GM23248 (cell line): ENCODE measurements at regions not wholly inside any gene's neighbourhood (a gene's known extent, or its start where the extent isn't known, plus 50 kb on each side); places are given as distances from the start of the nearest gene placed in this dataset.
"Not testable (repeated sequence)": the region's sequence is repeated elsewhere in the genome, so short reads cannot be mapped to it uniquely, and the experiment has no call there.

Experiments
- DNase-seq: peaks from one replicate; pipeline ENCODE4 v3.0.0-alpha.2; 2015
- H2AFZ ChIP-seq: fragments of 200-600 bp; sonication (generic); 2 replicates; pipeline ENCODE4 v1.6.1; 2016; ENCODE audit warnings: antibody characterized with exemption
- H3F3A ChIP-seq: fragments of 200-600 bp; sonication (generic); 2 replicates; pipeline ENCODE4 v1.6.1; 2016; ENCODE audit warnings: mild to moderate bottlenecking, antibody characterized with exemption, mixed run types; ENCODE audit not compliant: insufficient read depth
- H3K27ac ChIP-seq: fragments of 200-600 bp; sonication (generic); 2 replicates; pipeline ENCODE4 v1.5.1; 2016; ENCODE audit warnings: mild to moderate bottlenecking
- H3K27me3 ChIP-seq: fragments of 200-600 bp; sonication (generic); replicated peaks from 2 replicates; pipeline ENCODE4 v1.6.1; 2016; ENCODE audit warnings: mild to moderate bottlenecking; ENCODE audit not compliant: insufficient read depth
- H3K36me3 ChIP-seq: fragments of 200-600 bp; sonication (generic); 2 replicates; pipeline ENCODE4 v1.6.1; 2016; ENCODE audit warnings: low read depth, mild to moderate bottlenecking
- H3K4me1 ChIP-seq: fragments of 200-600 bp; sonication (generic); 2 replicates; pipeline ENCODE4 v1.6.1; 2016; ENCODE audit warnings: mild to moderate bottlenecking; ENCODE audit not compliant: insufficient read depth
- H3K4me2 ChIP-seq: fragments of 200-600 bp; sonication (generic); one replicate; pipeline ENCODE4 v1.6.1; 2016; ENCODE audit warnings: mild to moderate bottlenecking; ENCODE audit not compliant: unreplicated experiment
- H3K4me3 ChIP-seq: fragments of 200-600 bp; sonication (generic); 2 replicates; pipeline ENCODE4 v1.5.1; 2016; ENCODE audit warnings: mild to moderate bottlenecking
- H3K79me2 ChIP-seq: fragments of 200-600 bp; sonication (generic); 2 replicates; pipeline ENCODE4 v1.6.1; 2016; ENCODE audit warnings: mild to moderate bottlenecking; ENCODE audit not compliant: insufficient read depth
- H3K9ac ChIP-seq: fragments of 200-600 bp; sonication (generic); 2 replicates; pipeline ENCODE4 v1.6.1; 2016; ENCODE audit warnings: mild to moderate bottlenecking
- H3K9me2 ChIP-seq: fragments of 200-600 bp; sonication (generic); 2 replicates; pipeline ENCODE4 v1.6.1; 2016; ENCODE audit warnings: mixed run types, mild to moderate bottlenecking, moderate library complexity; ENCODE audit not compliant: insufficient read depth
- H3K9me3 ChIP-seq: fragments of 200-600 bp; sonication (generic); one replicate; pipeline ENCODE4 v1.6.1; 2017; ENCODE audit warnings: low read depth
- H4K20me1 ChIP-seq: fragments of 200-600 bp; sonication (generic); 2 replicates; pipeline ENCODE4 v1.6.0; 2016; ENCODE audit not compliant: insufficient read depth
- EZH2 ChIP-seq: fragments of 200-600 bp; sonication (generic); IDR thresholded peaks from 2 replicates; pipeline ENCODE4 v1.6.1; 2018; ENCODE audit warnings: antibody characterized with exemption, mild to moderate bottlenecking; ENCODE audit not compliant: insufficient read depth, poor library complexity, severe bottlenecking
- EZH2phosphoT487 ChIP-seq: fragments of 200-600 bp; sonication (generic); IDR thresholded peaks from 2 replicates; pipeline ENCODE4 v1.6.1; 2018; ENCODE audit warnings: antibody characterized with exemption, moderate library complexity, mild to moderate bottlenecking, low read depth; ENCODE audit not compliant: insufficient read depth
- WGBS, 2 experiments: methylation state at CpG; one replicate each; pipeline ENCODE4 v1.1.6; 2015 to 2017; ENCODE audit warnings: low lambda C conversion rate in 2 of 2, low coverage in 1 of 2; ENCODE audit errors: missing lambda C conversion rate in 2 of 2; 5-methylcytosine and 5-hydroxymethylcytosine counted together
- in situ Hi-C: fragments of 300-500 bp; cut with MboI; formaldehyde crosslinking; loops from 2 replicates; pipeline ENCODE4 v1.15.0; 2020

- H2AFZ ChIP-seq: no peak overlapping the region
- no peaks in the 10 kb centered on the region for H3K36me3 ChIP-seq
- H3K27ac ChIP-seq: no peak overlapping the region
- DNase-seq: no peak
- H3K9me2 ChIP-seq: no peaks in the 10 kb centered on the region
- TF ChIP-seq EZH2: no peak
- TF ChIP-seq EZH2phosphoT487: no peak
- no peaks in the 10 kb centered on the region for H3K27me3 ChIP-seq
- no peaks in the 10 kb centered on the region for H3K79me2 ChIP-seq
- no peak overlapping the region for H3K4me2 ChIP-seq
- in situ Hi-C loops: no loop called here
- H3K4me1 ChIP-seq: no peaks in the 10 kb centered on the region
- H3K4me3 ChIP-seq: no peak overlapping the region
- no peak overlapping the region for H3K9ac ChIP-seq
- H4K20me1 ChIP-seq: no peaks in the 10 kb centered on the region
- no peaks in the 10 kb centered on the region for H3F3A ChIP-seq
- H3K9me3 ChIP-seq: peaks cover 3% of the 10 kb centered on the region
These were observed 91.5 kb upstream of the CMC1 start for GRCh38 chr3:28149960-28150359.

GRCh38 chr3:28150465-28151206, 90.8 kb upstream of the CMC1 start:
- Histone ChIP-seq H3K27me3 (no peaks in the 10 kb centered on the region), H4K20me1 (no peaks in the 10 kb centered on the region), H3K4me3 (no peak overlapping the region), H3K79me2 (no peaks in the 10 kb centered on the region), H3K36me3 (no peaks in the 10 kb centered on the region), H2AFZ (no peak overlapping the region), H3K4me1 (no peaks in the 10 kb centered on the region), H3K9me2 (no peaks in the 10 kb centered on the region), H3K4me2 (no peak overlapping the region), H3K27ac (no peak overlapping the region), H3K9ac (no peak overlapping the region), H3K9me3 (peaks cover 3% of the 10 kb centered on the region), H3F3A (no peaks in the 10 kb centered on the region)
- in situ Hi-C loops: no loop called here
- TF ChIP-seq EZH2phosphoT487: no peak
- no peak for TF ChIP-seq EZH2
- DNase-seq: no peak

- in situ Hi-C loops: no loop called here
- no peak for DNase-seq
- TF ChIP-seq EZH2 (no peak), EZH2phosphoT487 (no peak)
- H2AFZ ChIP-seq: no peak overlapping the region
- H4K20me1 ChIP-seq: no peaks in the 10 kb centered on the region
- no peaks in the 10 kb centered on the region for H3K27me3 ChIP-seq
- H3K79me2 ChIP-seq: no peaks in the 10 kb centered on the region
- H3K4me2 ChIP-seq: no peak overlapping the region
- H3K4me3 ChIP-seq: no peak overlapping the region
- H3K27ac ChIP-seq: no peak overlapping the region
- WGBS, 2 experiments: 7 to 10% methylated on average over 2 of the region's 2 CpGs
- H3K9ac ChIP-seq: no peak overlapping the region
- peaks cover 3% of the 10 kb centered on the region for H3K9me3 ChIP-seq
- H3K9me2 ChIP-seq: no peaks in the 10 kb centered on the region
- H3K36me3 ChIP-seq: no peaks in the 10 kb centered on the region
- H3K4me1 ChIP-seq: no peaks in the 10 kb centered on the region
- H3F3A ChIP-seq: no peaks in the 10 kb centered on the region
These were observed 90.2 kb upstream of the CMC1 start for GRCh38 chr3:28151207-28151550.

DNA sequence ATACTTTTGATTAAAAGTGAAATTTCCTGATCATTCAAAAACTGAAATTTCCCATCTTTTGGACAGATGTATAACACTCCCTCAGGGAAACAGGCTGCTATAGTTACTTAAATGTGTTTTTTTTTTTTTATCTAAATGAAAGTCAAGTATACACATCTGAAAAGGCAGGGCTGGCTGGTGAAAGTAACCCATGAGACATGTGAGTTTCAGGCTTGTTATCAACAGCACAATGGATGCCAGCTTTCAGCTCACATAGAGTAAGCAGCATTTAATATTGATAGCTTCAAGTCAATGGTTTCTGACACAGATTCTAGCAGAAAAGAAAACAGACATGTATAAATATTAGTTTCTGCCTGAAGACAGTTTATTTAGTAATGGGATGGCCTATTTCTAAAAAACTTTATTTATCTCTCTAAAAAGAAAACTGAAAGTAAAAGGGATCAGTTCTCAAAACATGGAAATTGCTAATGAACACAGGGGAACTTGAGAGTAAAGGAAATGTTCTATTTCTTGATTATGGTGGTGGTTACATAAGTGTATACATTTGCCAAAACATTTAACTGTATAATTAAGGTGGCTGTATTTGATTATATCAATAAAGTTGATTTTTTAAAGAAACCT, 89.7 kb upstream of the CMC1 start:
- TF ChIP-seq EZH2: no peak
- no peak for TF ChIP-seq EZH2phosphoT487
- Histone ChIP-seq H3K27ac (no peak overlapping the region), H3K4me2 (no peak overlapping the region), H3K9me3 (peaks cover 3% of the 10 kb centered on the region), H3K79me2 (no peaks in the 10 kb centered on the region), H2AFZ (peak overlapping the region; percentile 48), H3K9me2 (no peaks in the 10 kb centered on the region), H4K20me1 (no peaks in the 10 kb centered on the region), H3K27me3 (no peaks in the 10 kb centered on the region), H3F3A (no peaks in the 10 kb centered on the region), H3K9ac (0 out of 2 replicates have a peak overlapping the region, but pooled peaks have one; percentile 22), H3K4me1 (no peaks in the 10 kb centered on the region), H3K36me3 (no peaks in the 10 kb centered on the region), H3K4me3 (0 out of 2 replicates have a peak overlapping the region, but pooled peaks have one; percentile 6)
- DNase-seq: no peak
- in situ Hi-C loops: no loop called here

- in situ Hi-C loops: no loop called here
- 1 to 3% methylated on average over 2 of the region's 2 CpGs for WGBS, 2 experiments
These were observed 85.8 kb upstream of the CMC1 start for GRCh38 chr3:28155631-28156030.

GRCh38 chr3:28156599-28156998, 84.8 kb upstream of the CMC1 start:
- H3K4me1 ChIP-seq, DNase-seq, H4K20me1 ChIP-seq, H3K4me3 ChIP-seq, H3K4me2 ChIP-seq, H3K27ac ChIP-seq, H3K9ac ChIP-seq, H2AFZ ChIP-seq, in situ Hi-C loops, H3K79me2 ChIP-seq, H3F3A ChIP-seq, H3K36me3 ChIP-seq, H3K9me2 ChIP-seq, H3K27me3 ChIP-seq, H3K9me3 ChIP-seq: not testable (repeated sequence)
- 58 to 68% methylated on average over 15 to 16 of the region's 16 CpGs for WGBS, 2 experiments

More at GRCh38 chr3:28155631-28156030, 85.8 kb upstream of the CMC1 start:
- Histone ChIP-seq H4K20me1 (no peaks in the 10 kb centered on the region), H3K4me1 (no peaks in the 10 kb centered on the region), H3K4me2 (no peak overlapping the region), H2AFZ (no peak overlapping the region), H3K27me3 (no peaks in the 10 kb centered on the region), H3F3A (no peaks in the 10 kb centered on the region), H3K9me2 (no peaks in the 10 kb centered on the region), H3K4me3 (no peak overlapping the region), H3K36me3 (no peaks in the 10 kb centered on the region), H3K79me2 (no peaks in the 10 kb centered on the region), H3K9ac (no peak overlapping the region), H3K9me3 (peaks cover 3% of the 10 kb centered on the region), H3K27ac (no peak overlapping the region)
- TF ChIP-seq EZH2phosphoT487 (no peak), EZH2 (no peak)
- no peak for DNase-seq
